Brain pericyte (primary cell): ENCODE measurements at regions not wholly inside any gene's neighbourhood (a gene's known extent, or its start where the extent isn't known, plus 50 kb on each side); places are given as distances from the start of the nearest gene placed in this dataset.
"Not testable (repeated sequence)": the region's sequence is repeated elsewhere in the genome, so short reads cannot be mapped to it uniquely, and the experiment has no call there.

ENCODE experiments used
- DNase-seq: peaks from one replicate; pipeline ENCODE4 v3.0.0-alpha.2; 2012; ENCODE audit warnings: low read depth, low spot score

GRCh38 chr1:30532621-30533020, 190.8 kb downstream of the MATN1 start:
- DNase-seq, result no peak

GRCh38 chr1:30527511-30528140, 195.8 kb downstream of the MATN1 start:
- DNase-seq, result no peak

- no peak for DNase-seq
Observed at GRCh38 chr1:30526652-30527345, 196.6 kb downstream of the MATN1 start.

- no peak for DNase-seq
Observed at GRCh38 chr1:30525971-30526651, 197.3 kb downstream of the MATN1 start.

- DNase-seq, result no peak
Observed at GRCh38 chr1:30525631-30525970, 197.8 kb downstream of the MATN1 start.

- no peak for DNase-seq
Observed at GRCh38 chr1:30524840-30525617, 198.4 kb downstream of the MATN1 start.

- DNase-seq, result not testable (repeated sequence)
Observed at GRCh38 chr1:30524025-30524555, 199.3 kb downstream of the MATN1 start.

GRCh38 chr1:30523055-30524020, 200.0 kb downstream of the MATN1 start:
- no peak for DNase-seq

- no peak for DNase-seq
Observed at GRCh38 chr1:30522031-30523004, 201.1 kb downstream of the MATN1 start.

GRCh38 chr1:30521261-30521865, 202.0 kb downstream of the MATN1 start:
- DNase-seq, result no peak

GRCh38 chr1:30520476-30520875, 202.9 kb downstream of the MATN1 start:
- no peak for DNase-seq

- no peak for DNase-seq
Observed at GRCh38 chr1:30519201-30519763, 204.1 kb downstream of the MATN1 start.

GRCh38 chr1:30518696-30519095, 204.7 kb downstream of the MATN1 start:
- no peak for DNase-seq

GRCh38 chr1:30518186-30518585, 205.2 kb downstream of the MATN1 start:
- no peak for DNase-seq

- not testable (repeated sequence) for DNase-seq
Observed at GRCh38 chr1:30517666-30518065, 205.7 kb downstream of the MATN1 start.

- not testable (repeated sequence) for DNase-seq
Observed at GRCh38 chr1:30517241-30517640, 206.1 kb downstream of the MATN1 start.

GRCh38 chr1:30516485-30516858, 206.9 kb downstream of the MATN1 start:
- DNase-seq, result no peak

GRCh38 chr1:30515755-30516484, 207.5 kb downstream of the MATN1 start:
- no peak for DNase-seq
